Mesodermal cell (in vitro differentiated cells): ENCODE measurements at regions not wholly inside any gene's neighbourhood (a gene's known extent, or its start where the extent isn't known, plus 50 kb on each side); places are given as distances from the start of the nearest gene placed in this dataset.
"Not testable (repeated sequence)": the region's sequence is repeated elsewhere in the genome, so short reads cannot be mapped to it uniquely, and the experiment has no call there.

Source experiments
- H3K27ac ChIP-seq: 2 replicates; pipeline ENCODE4 v1.7.0; 2013; ENCODE audit warnings: mild to moderate bottlenecking, low read depth, low read length, moderate library complexity; ENCODE audit not compliant: severe bottlenecking
- H3K36me3 ChIP-seq: 2 replicates; pipeline ENCODE4 v1.7.1; 2013; ENCODE audit warnings: mild to moderate bottlenecking, low read length, moderate library complexity; ENCODE audit not compliant: control insufficient read depth, insufficient read depth
- H3K4me1 ChIP-seq: one replicate; pipeline ENCODE4 v1.7.1; 2013; ENCODE audit warnings: mild to moderate bottlenecking, low read length; ENCODE audit not compliant: insufficient read depth, control insufficient read depth, poor library complexity, severe bottlenecking
- H3K4me3 ChIP-seq: 2 replicates; pipeline ENCODE4 v1.7.0; 2013; ENCODE audit warnings: low read length, control low read depth, mild to moderate bottlenecking; ENCODE audit not compliant: insufficient read depth, poor library complexity, severe bottlenecking; ENCODE audit errors: extremely low read depth
- H3K9me3 ChIP-seq: 2 replicates; pipeline ENCODE4 v1.7.1; 2013; ENCODE audit warnings: mild to moderate bottlenecking, low read length, moderate library complexity; ENCODE audit not compliant: control insufficient read depth
- WGBS, 2 experiments: methylation state at CpG; one replicate each; pipeline ENCODE4 v1.1.5; 2013; ENCODE audit warnings: missing lambda C conversion rate in 2 of 2; ENCODE audit not compliant: insufficient coverage in 2 of 2; 5-methylcytosine and 5-hydroxymethylcytosine counted together

GRCh38 chr3:160047876-160048275 lies 59.2 kb downstream of the IL12A start:
- no peak overlapping the region for H3K27ac ChIP-seq
- H3K36me3 ChIP-seq, result no peaks in the 10 kb centered on the region
- H3K4me1 ChIP-seq, result no peaks in the 10 kb centered on the region
- WGBS, 2 experiments, result 88 to 95% methylated on average over 5 of the region's 5 CpGs
- H3K4me3 ChIP-seq, result no peak overlapping the region
- peaks cover 5% of the 10 kb centered on the region for H3K9me3 ChIP-seq

GRCh38 chr3:160049038-160049437 lies 60.4 kb downstream of the IL12A start:
- no peak overlapping the region for H3K27ac ChIP-seq
- WGBS, 2 experiments, result 100% methylated on average over 1 of the region's 2 CpGs; no CpG with 5 or more reads in 1 of the 2 experiments
- H3K9me3 ChIP-seq, result no peaks in the 10 kb centered on the region
- H3K4me3 ChIP-seq, result no peak overlapping the region
- H3K36me3 ChIP-seq, result no peaks in the 10 kb centered on the region
- H3K4me1 ChIP-seq, result no peaks in the 10 kb centered on the region

GRCh38 chr3:160049565-160049964 lies 60.9 kb downstream of the IL12A start:
- WGBS, 2 experiments, result 83 to 100% methylated on average over 1 to 2 of the region's 2 CpGs
- Histone ChIP-seq H3K27ac (no peak overlapping the region), H3K4me1 (no peaks in the 10 kb centered on the region), H3K9me3 (no peaks in the 10 kb centered on the region), H3K4me3 (no peak overlapping the region), H3K36me3 (no peaks in the 10 kb centered on the region)

- Histone ChIP-seq H3K9me3 (no peaks in the 10 kb centered on the region), H3K27ac (no peak overlapping the region), H3K36me3 (no peaks in the 10 kb centered on the region), H3K4me1 (no peaks in the 10 kb centered on the region), H3K4me3 (no peak overlapping the region)
- WGBS, 2 experiments, result 87 to 90% methylated on average over 3 to 4 of the region's 5 CpGs
These were observed 61.4 kb downstream of the IL12A start for GRCh38 chr3:160049988-160050387.

- WGBS, 2 experiments, result 91 to 95% methylated on average over 5 to 6 of the region's 7 CpGs
- Histone ChIP-seq H3K27ac (no peak overlapping the region), H3K4me1 (no peaks in the 10 kb centered on the region), H3K4me3 (no peak overlapping the region), H3K9me3 (no peaks in the 10 kb centered on the region), H3K36me3 (no peaks in the 10 kb centered on the region)
These were observed 63.9 kb downstream of the IL12A start for GRCh38 chr3:160052385-160053047.

- 80 to 96% methylated on average over 2 to 3 of the region's 4 CpGs for WGBS, 2 experiments
- no peaks in the 10 kb centered on the region for H3K36me3 ChIP-seq
- no peaks in the 10 kb centered on the region for H3K9me3 ChIP-seq
- no peak overlapping the region for H3K4me3 ChIP-seq
- no peak overlapping the region for H3K27ac ChIP-seq
- H3K4me1 ChIP-seq, result no peaks in the 10 kb centered on the region
These were observed 64.4 kb downstream of the IL12A start for GRCh38 chr3:160053048-160053391.

- WGBS, 2 experiments, result 91% methylated on average over 4 of the region's 4 CpGs
- H3K36me3 ChIP-seq, H3K4me1 ChIP-seq, H3K27ac ChIP-seq, H3K4me3 ChIP-seq, H3K9me3 ChIP-seq: not testable (repeated sequence)
These were observed 66.2 kb downstream of the IL12A start for GRCh38 chr3:160054862-160055261.

- 95% methylated on average over 3 of the region's 3 CpGs; no CpG with 5 or more reads in 1 of the 2 experiments for WGBS, 2 experiments
These were observed 67.0 kb downstream of the IL12A start for GRCh38 chr3:160055659-160056058.

GRCh38 chr3:160057331-160057730 lies 68.7 kb downstream of the IL12A start:
- Histone ChIP-seq H3K9me3 (no peaks in the 10 kb centered on the region), H3K4me3 (no peak overlapping the region), H3K4me1 (no peaks in the 10 kb centered on the region), H3K36me3 (no peaks in the 10 kb centered on the region), H3K27ac (no peak overlapping the region)
- WGBS, 2 experiments, result 81 to 93% methylated on average over 2 of the region's 2 CpGs

More at GRCh38 chr3:160055659-160056058, 67.0 kb downstream of the IL12A start:
- Histone ChIP-seq H3K36me3 (no peaks in the 10 kb centered on the region), H3K4me1 (no peaks in the 10 kb centered on the region), H3K27ac (no peak overlapping the region), H3K4me3 (no peak overlapping the region), H3K9me3 (no peaks in the 10 kb centered on the region)

- no peaks in the 10 kb centered on the region for H3K9me3 ChIP-seq
- H3K4me1 ChIP-seq, result no peaks in the 10 kb centered on the region
- H3K4me3 ChIP-seq, result no peak overlapping the region
- H3K36me3 ChIP-seq, result no peaks in the 10 kb centered on the region
- no peak overlapping the region for H3K27ac ChIP-seq
- WGBS, 2 experiments, result 92 to 98% methylated on average over 10 to 21 of the region's 32 CpGs
These were observed 71.9 kb downstream of the IL12A start for GRCh38 chr3:160060409-160061027.

- no peak overlapping the region for H3K4me3 ChIP-seq
- no peaks in the 10 kb centered on the region for H3K9me3 ChIP-seq
- no peaks in the 10 kb centered on the region for H3K4me1 ChIP-seq
- no peaks in the 10 kb centered on the region for H3K36me3 ChIP-seq
- H3K27ac ChIP-seq, result no peak overlapping the region
- 88 to 91% methylated on average over 10 to 12 of the region's 12 CpGs for WGBS, 2 experiments
These were observed 72.9 kb downstream of the IL12A start for GRCh38 chr3:160061525-160061924.
